Endothelial cell of hepatic sinusoid (primary cell): ENCODE measurements at regions not wholly inside any gene's neighbourhood (a gene's known extent, or its start where the extent isn't known, plus 50 kb on each side); places are given as distances from the start of the nearest gene placed in this dataset.
"Not testable (repeated sequence)": the region's sequence is repeated elsewhere in the genome, so short reads cannot be mapped to it uniquely, and the experiment has no call there.

Source experiments
- in situ Hi-C: cut with HindIII; loops from 2 replicates; pipeline ENCODE4 v1.10.0; 2017; ENCODE audit warnings: low sequenced_read_pairs

DNA sequence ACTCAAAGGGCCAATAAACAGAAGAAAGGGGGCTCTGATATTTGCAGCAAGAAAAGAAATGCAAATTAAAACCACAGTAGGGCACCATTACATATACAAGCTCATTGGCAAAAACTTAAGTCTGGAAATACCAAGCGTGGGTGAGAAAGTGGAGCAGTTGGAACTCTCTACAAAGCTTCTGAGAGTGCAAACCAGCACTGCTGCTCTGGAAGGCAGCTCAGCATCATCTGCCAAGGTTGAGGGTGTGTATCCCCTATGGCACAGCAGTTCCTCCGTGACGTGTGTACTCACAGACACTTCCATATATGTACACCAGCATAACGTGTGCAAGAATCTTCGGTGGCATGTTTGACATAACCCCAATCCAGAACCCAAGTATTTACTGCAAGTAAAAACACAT lies 271.0 kb upstream of the ATP10A start:
- in situ Hi-C loops, result no loop called here

DNA sequence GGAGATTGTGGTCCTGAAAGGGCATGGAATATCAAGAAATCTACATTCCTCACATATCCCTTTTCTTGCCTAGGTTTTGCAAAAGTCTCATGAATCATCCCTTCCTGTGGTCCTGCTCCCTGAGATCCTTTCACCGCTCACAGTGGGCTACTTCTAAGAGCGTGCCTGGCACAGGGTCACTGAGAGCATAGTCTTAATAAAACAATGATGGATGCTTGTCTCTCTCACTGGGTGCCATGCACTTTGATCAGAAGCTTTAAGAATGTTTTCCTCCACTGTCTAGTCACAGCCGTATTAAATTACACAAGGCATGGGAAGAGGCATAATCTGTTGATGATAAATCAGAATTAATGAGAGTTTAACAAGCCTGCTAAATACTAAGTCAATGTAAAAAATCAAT lies 269.7 kb upstream of the ATP10A start:
- in situ Hi-C loops, result no loop called here

DNA sequence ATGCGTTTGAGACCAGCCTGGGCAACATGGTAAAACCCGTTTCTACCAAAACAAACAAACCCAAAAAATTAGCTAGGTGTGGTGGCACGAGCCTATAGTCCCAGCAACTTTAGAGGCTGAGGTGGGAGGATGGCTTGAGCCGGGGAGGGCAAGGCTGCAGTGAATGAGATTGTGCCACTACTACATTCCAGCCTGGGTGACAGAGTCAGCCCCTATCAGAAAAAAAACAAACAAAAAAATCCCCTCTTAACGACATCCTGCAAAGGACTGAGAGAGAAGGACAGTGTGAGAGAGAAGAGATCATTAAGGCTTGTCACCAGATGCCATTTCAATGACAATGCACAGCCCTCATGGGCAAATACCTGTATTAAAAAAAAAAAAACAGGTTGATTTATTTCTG lies 266.7 kb upstream of the ATP10A start:
- in situ Hi-C loops, result no loop called here

DNA sequence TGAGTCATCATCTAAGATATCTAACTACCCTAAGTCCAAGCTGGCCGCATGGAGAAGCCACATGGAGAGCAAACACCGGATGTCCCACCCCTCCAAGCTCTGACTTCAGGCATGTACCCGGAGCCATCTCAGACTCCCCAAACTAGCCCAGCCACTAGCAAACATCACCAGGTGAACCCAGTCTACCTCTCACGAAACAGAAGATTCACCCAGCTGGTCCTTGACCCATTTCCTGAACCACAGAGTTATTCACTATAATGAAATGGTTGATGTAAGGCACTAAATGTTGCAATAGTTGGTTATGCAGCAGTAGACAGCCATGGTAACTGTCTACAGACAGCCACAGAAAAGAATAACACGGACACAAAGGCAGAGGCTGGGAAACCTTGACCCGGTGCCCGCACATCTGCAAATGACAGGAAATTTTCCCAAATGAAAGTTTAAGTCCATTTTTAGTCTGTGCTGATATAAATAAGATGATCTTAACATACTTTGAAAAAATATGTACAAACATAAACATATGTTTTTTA lies 265.5 kb upstream of the ATP10A start:
- in situ Hi-C loops, result no loop called here

DNA sequence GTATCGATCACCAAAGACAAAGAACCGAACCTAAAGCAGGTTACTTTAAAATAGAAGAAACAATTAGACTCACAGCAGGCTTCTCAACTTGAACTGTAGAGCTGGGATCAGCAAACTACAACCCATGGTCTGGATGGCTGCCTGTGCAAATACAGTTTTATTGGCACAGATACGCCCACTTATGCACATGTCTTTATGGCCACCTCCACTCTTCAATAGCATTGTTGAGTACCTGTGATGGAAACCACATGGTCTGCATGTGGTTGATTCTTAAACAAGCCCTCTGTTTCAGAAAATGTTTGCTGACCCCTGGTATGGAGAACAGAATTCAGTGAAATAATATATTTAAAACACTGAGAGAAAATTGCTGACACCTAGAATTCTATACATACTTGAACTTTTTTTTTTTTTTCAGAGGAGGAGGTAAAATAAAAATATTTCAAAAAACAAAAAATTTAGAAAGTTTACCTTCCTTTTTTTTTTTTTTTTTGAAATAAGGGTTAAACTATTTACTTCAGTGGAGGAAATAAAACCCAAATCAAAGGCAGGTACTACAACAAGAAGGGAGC lies 263.8 kb upstream of the ATP10A start:
- in situ Hi-C loops, result no loop called here

DNA sequence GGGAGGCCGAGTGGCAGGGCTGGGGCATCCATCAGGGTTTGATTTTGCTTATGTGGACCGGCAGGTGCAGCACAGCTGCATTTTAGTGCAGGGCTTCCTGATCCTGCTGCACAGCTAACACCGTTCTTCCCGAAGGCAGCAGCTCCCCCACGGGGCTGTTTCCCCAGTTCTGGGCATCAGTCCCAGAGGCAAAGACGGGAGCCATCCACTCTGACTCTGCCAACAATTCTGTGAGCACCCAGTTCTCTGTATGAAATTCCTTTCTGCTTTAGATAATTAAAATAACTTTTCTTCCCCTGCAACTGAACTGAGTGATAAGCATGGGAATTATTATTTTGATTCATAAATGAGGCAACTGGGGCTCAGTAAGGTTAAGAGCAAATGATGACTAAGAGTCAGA lies 262.9 kb upstream of the ATP10A start:
- in situ Hi-C loops, result no loop called here

DNA sequence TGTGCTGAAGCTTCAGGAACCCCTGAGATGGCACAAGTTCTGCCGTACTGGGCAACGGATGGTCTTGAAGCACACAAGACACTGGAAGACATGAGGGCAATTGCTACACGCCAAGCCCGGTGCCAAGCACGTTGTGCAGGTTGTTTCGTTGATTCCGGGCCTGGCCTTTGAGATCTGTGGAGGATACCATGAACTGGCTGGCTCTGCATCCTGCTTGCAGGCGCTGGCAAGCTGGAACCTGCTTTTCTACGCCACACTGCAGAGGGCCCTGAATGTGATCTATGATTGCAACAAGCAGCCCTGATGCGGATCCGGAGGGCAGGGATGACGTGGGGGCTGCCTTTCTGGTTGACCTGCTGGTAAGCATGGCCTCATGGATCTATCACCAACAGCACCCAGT lies 262.5 kb upstream of the ATP10A start:
- in situ Hi-C loops, result no loop called here

DNA sequence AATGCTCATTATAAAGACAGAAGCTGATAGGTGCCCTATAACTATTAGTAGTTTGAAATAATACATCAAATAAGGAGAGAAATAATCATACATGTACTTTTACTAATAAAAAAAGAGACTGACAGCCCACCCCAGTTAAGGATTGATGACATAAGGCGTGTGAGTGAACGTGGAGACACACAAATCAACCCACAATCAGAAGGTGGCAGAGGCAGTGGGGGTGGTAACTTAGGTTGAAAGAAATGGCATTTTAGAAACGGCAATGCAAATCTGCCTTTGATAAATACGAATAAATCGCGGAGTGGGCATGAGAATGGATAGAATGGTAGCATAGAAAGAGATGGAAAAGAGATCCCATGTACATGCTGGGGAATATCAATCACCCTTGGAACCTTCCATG lies 256.2 kb upstream of the ATP10A start:
- in situ Hi-C loops, result no loop called here

DNA sequence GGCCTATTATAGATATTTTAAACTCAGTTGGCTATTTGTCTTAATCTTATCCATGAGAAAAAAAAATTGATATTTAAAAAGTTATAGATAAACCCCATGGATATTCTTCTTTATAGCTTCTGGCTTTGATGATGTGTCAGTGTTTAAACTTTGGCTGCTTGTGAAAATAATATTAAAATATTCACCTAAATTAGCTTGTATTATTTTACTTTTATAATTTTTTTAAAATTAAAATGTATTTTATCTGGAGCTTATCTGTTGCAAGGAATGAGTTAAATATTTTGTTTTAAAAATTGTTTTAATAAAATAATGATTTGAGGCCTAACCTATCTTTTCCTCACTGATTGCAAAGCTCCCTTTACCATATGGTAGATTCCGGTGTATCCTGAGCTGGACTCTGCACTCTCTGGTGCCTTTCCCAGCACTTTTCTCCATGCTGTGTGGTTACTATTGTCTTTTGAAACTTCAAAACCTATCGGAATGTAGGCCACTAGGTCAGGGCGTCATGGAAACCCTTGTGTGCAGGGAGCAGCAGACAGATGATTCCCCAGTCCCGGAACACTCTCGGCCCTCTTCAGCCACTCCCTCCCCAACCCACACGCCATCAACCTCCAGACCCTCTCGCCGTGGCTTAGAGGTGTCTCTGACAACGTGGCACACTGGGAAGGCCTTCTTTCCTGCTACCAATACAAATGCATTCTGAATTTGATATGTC lies 252.3 kb upstream of the ATP10A start:
- in situ Hi-C loops, result no loop called here

DNA sequence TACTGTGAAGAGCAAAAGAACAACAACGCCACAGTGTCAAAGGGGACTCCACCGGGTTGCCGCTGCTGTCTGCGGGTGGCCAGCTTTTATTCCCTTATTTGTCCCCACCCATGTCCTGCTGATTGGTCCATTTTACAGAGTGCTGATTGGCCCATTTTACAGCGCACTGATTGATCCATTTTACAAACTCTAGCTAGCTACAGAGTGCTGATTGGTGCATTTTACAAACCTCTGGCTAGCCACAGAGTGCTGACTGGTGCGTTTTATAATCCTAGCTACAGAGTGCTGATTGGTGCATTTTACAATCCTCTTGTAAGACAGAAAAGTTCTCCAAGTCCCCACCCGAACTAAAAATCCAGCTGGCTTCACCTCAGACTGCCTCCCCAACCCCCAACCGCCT lies 251.0 kb upstream of the ATP10A start:
- in situ Hi-C loops, result not testable (repeated sequence)

DNA sequence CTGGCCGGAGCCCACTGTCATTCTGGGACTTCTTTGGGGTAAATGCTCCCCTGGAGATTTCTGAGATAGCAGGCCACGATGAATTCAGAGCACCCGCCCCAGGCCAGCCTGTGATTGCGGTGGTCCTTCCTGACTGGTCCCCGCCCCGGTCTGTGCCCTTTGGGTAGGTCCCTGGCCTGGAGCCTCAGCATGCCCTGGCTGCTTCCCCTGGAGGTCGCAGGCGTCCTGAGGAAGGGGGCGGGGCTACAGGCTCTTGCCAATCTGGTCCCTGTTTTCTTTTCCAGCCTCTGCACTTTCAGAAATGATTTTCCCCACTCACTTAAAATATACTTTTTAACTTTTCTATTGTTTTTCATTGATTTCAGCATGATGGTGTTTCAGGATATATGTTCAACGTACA lies 250.2 kb upstream of the ATP10A start:
- in situ Hi-C loops, result no loop called here

DNA sequence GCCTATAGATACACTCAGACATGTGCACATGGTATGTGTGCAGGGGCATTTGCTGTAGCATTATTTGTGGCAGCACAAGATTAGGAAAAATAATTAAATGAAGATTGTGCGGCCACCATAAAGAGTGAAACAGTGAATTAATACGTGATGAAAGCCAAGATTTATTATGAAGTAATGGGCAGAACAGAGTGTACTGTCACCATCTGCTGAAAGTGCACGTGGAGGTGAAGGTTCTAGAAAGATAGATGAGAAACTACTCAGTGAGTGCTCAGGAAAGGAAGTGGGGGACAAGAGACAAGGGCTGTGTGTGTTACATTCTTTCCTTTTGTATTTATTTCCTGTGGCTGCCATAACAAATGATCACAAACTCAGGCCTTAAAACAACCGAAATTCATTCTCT lies 246.1 kb upstream of the ATP10A start:
- in situ Hi-C loops, result no loop called here

DNA sequence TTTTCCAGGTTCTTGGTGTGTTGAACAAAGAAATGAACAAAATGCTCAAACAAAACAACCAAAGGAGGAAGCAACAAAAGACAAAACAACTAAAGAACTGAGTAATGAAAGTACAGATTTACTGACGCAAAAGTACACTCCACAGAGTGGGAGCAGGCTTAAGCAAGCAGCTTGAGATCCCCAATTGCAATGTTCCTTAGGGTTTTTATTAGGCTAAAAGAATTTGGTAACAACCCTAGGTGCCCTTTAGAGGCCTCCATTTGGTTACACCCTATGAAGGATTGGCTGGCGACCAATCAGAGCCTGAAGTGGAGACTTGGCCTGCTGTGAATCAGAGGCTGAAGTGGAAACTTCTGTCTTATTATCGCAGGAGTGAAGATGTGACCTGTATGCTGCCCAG lies 243.4 kb upstream of the ATP10A start:
- in situ Hi-C loops, result no loop called here

DNA sequence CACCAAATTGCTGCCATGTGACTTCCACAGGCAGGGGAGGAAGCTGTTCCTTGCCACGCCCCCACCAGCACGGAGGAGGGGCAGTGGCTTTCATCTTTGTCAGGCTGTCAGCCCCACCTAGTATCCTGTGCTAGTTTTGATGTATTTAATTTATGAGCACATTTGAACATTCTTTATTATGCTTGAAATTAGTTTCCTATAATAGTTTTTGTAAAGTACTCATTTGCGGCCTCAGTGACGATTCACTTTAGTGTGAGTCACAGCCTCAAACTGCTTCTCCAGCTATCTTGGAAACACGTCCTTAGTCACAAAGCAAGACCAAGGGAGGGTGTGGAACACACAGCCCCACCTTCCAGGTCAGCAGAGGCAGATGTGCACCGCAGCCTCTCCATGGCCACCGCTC lies 239.9 kb upstream of the ATP10A start:
- in situ Hi-C loops, result loop anchor here (5.0 kb wide), 1 partner anchor 79 kb away; no protein-coding TSS in a partner anchor

DNA sequence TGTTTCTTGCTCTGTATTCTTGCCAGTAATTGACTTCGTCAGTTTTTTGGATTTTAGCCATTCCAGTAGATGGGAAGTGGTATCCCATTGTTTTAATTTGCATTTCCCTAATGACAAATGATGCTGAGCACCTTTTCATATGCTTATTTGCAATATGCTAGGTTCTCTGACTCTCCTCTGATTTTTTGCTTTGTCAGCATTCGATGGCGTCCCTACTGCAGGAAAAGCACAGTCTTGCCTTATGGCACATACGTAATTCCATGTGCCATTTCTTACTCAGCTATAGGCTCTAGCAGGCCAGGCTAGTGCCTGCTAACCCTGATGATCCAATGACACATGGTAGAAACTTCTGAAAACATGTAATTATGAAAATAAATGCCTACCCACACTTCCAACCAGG lies 239.2 kb upstream of the ATP10A start:
- in situ Hi-C loops, result loop anchor here (5.0 kb wide), 1 partner anchor 80 kb away; no protein-coding TSS in a partner anchor

DNA sequence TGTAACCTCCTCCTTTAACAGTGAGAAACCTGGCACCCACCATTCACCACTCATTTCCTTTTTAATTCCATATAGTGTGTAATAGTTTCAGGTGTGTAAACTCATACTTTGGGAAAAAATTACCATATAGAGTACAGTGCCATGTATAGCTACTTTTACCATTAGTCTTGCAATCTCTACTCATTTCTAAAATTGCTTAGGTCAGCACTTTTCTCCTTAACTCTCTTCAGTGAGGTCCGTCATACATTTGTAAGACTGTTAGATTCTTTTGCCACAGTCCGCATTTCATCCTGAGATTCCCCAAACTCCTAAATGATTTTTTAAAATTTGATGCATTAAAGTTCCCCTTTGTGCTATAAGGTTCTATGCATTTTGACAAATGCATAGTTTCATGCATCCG lies 238.3 kb upstream of the ATP10A start:
- in situ Hi-C loops, result loop anchor here (5.0 kb wide), 1 partner anchor 81 kb away; no protein-coding TSS in a partner anchor

DNA sequence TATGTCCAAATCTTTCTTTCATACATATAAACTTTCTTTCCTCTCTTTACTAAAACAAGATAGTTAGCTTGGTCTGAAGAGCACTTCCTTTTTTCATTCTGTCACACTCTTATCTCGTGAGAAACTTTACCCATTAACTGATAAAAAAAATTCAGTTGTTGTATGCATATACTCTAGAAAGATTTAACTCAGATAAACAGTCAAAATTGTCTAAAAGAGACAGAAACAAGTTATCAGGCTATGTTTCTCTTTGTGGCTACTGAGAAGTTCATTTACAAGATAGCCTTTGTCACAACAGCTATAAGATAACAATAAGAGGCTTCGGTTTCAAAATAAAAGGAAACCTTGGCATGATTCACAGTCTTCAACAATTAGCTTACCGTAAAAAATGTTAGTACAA lies 235.7 kb upstream of the ATP10A start:
- in situ Hi-C loops, result no loop called here

DNA sequence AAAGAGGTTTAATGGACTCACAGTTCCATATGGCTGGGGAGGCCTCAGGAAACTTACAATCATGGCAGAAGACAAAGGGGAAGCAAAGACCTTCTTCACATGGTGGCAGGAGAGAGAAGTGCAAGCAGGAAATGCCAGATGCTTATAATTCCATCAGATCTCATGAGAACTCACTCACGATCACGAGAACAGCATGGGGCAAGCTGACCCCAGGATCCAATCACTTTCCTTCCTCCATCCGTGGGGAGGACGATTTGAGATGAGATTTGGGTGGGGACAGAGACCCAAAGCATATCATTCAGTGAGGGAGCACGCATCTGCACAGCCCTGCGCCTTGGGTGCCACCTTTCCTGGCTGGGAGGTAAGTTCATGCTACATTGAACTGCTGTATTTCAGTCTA lies 234.1 kb upstream of the ATP10A start:
- in situ Hi-C loops, result no loop called here

DNA sequence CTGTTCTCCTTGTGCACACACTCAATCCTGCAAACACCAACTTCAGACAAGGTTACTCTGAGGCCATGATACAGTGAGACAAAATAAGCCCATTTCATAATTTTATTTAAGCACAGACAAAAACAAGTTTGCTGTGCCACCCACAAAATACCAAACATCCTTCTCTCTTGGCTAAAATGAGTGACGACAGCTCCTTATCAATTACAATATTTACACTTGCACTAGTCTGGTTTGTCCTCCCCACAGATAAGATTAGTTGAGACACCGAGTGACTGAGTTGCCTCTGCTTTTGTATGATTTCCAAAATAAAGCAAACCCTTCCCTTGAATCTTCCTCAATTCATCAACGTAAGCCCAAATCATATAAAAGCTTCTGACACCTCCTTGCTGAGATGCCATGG lies 233.5 kb upstream of the ATP10A start:
- in situ Hi-C loops, result no loop called here

DNA sequence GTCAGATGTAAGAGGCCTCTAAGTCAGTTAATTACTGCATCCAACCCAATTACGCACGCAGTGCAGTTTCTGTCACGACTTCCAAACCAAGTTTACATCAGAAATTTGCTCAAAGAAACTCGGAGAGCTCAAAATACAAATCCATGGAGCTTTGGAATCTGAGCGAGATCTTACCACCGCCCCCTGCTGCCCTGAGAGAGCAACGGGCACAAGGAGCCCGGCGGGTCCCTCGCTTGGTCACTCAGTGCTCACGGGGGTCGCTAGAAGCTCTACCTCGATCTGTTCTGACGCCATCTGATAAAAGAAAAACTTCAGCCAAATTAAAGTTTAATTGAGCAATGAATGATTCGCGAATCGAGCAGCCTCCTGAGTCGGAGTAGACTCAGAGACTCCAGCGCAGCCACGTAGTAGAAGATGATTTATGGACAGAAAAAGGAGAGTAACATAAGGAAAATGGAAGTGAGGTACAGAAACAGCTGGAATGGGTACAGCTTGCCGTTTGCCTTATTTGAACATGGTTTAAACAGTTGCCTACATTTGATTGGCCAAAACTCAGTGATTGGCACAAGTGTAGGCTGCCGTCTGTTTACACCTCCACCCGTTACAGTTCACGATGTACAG lies 232.7 kb upstream of the ATP10A start:
- in situ Hi-C loops, result no loop called here

DNA sequence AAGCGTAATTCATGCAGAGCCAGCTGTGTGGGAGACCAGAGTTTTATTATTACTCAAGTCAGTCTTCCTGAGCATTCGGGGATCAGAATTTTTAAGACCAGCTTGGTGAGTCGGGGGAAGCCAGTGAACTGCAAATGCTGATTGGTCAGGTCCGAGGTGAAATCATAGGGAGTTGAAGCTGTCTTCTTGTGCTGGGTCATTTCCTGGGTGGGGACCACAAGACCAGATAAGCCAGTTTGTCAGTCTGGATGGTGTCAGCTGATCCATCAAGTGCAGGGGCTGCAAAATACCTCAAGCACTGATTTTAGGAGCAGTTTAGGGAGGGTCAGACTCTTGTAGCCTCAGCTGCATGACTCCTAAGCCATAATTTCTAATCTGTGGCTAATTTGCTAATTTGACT lies 228.1 kb upstream of the ATP10A start:
- in situ Hi-C loops, result no loop called here

DNA sequence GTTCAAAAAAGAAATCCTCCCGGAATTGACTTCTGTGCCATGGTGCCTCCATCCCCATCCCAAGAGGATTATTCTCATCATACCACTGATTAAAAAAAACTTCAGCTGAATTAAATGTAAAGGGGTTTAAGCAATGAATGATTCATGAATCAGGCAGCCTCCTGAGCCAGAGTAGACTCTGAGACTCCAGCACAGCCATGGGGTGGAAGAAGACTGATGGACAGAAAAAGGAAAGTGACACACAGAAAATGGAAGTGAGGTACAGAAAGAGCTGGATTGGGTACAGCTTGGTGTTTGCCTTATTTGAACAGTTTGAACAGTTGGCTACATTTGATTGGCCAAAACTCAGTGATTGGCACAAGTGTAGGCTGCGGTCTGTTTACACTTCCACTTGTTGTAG lies 224.8 kb upstream of the ATP10A start:
- in situ Hi-C loops, result no loop called here
